GM21381 (cell line): ENCODE measurements at regions not wholly inside any gene's neighbourhood (a gene's known extent, or its start where the extent isn't known, plus 50 kb on each side); places are given as distances from the start of the nearest gene placed in this dataset.
"Not testable (repeated sequence)": the region's sequence is repeated elsewhere in the genome, so short reads cannot be mapped to it uniquely, and the experiment has no call there.

ENCODE experiments used
- ATAC-seq: cut with Tn5 transposase; IDR thresholded peaks from one replicate; pipeline ENCODE4 v1.9.1; 2021; ENCODE audit warnings: mild to moderate bottlenecking, moderate library complexity; ENCODE audit not compliant: unreplicated experiment

DNA sequence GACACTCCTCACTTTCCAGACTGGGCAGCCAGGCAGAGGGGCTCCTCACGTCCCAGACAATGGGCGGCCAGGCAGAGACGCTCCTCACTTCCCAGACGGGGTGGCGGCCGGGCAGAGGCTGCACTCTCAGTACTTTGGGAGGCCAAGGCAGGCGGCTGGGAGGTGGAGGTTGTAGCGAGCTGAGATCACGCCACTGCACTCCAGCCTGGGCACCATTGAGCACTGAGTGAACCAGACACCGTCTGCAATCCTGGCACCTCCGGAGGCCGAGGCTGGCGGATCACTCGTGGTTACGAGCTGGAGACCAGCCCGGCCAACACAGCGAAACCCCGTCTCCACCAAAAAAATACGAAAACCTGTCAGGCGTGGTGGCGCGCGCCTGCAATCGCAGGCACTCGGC is 134.1 kb upstream of the BOD1L1 start:
- ATAC-seq, result not testable (repeated sequence)

DNA sequence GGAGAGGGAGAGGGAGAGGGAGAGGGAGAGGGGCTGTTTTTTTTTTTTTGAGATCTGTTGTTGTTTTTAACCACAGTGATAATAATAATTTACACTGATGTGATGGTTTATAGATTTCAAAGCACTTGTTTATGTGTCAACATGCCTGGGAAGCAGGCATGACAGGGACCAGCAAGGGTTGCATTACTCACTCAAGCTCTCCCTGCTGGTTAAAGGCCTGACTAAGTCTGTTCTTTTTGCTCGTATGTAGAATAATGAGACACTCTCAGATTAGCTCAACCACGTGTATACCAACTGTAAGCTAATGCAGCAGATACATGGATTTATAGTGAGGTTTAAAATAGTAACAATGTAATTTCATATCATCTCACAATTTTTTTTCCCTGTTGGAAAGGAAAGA is 134.6 kb upstream of the BOD1L1 start:
- ATAC-seq, result no peak

DNA sequence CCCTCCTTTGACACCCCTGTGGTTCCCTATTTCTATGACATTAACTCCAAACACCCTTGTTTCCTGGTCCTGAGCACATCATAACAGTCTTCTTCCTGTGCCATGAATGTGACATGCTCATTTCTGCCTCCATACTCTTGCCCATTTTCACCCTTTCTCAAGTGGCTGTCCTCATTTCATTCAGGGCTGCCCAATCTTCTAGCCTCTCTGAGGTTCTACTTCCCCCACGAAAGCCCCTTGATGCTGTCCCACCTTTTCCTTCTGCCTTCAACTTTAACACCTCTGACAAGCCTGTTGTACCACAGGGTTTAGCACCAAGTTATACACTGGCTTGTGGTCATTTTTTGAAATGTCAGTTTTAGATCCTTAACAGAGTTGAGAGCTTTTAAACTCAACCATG is 136.2 kb upstream of the BOD1L1 start:
- ATAC-seq, result no peak

DNA sequence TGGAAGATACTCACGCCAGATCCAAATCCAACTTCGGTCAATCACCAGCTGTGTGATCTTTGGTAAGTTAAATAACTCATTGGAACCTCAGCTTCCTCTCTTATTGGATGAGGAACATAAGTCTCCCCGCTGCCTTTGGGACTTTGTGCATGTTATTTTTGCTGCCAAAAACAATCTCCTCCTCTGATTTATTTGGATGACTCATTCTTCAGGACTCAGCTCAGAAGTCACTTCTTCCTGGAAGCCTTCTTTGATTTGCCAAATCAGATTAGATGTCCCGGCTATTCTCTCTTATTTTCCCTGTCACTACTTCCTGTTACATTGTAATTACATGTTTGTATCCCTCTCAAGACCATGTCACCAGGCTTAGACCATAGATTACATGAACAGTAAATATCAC is 138.0 kb upstream of the BOD1L1 start:
- no peak for ATAC-seq

DNA sequence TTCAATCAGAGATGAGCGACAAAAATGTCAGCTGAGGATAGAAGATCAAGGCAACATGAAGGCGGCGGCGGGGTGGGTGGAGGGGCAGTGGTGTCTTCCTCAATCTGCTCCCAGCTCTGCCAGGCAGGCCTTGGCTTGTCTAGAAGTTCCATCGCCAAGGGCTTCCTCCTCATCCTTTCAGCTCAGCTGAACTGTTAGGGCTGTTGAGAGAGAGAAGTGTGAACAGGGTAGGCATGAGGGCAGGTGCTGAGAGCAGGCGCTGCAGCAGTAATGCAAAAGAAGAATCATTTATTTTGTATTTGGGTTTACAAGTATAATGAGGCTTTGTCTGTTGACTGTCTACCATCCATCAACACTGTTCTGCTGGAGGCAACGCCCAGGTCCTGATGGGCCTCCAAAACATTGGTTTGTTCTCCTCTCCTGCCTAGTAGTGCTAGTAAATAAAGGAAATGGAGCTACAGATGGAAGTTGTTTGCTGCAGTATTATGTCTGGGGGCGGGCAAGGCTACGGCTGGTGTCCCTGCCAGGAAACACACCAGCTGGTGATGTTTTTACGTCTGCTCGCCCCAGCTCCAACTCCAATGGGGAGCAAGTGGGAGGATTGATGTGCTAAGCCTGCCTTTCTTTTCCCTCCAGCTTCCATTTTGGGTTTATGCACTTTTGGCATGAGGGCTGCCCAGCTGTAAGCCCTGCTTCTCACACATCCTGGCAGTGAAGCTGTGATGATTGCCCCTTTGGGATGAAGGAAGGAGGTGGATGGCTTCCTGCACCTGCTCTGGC is 139.4 kb upstream of the BOD1L1 start:
- no peak for ATAC-seq

DNA sequence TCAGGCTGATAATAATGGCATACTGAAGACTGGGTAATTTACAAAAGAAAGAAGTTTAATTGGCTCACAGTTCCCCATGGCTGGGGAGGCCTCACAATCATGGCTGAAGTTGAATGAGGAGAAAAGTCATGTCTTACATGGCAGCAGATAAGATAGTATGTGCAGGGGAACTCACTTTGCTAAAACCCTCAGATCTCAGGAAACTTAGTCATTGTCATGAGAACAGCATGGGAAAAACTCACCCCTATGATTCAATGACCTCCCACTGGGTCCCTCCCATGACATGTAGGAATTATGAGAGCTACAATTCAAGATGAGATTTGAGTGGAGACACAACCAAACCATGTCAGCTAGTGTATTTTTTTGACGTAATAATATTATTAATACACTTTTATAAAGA is 149.8 kb upstream of the BOD1L1 start:
- ATAC-seq, result no peak

DNA sequence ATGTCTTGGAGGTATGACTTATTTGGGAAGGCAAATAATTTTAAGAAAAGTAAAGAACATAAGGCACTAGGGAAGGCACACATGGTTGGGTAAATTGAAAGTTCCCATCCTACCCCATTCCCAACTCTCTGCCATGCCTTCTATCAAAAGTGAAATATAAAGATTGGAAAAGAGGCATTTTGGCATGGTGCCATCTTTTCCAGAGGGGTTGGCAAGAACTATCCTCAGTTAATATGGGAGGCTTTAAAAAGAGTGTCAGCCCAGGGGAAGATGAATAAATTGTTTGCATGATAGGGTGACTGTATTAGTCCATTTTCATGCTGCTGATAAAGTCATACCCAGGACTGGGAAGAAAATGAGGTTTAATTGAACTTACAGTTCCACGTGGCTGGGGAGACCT is 150.8 kb upstream of the BOD1L1 start:
- ATAC-seq, result no peak

DNA sequence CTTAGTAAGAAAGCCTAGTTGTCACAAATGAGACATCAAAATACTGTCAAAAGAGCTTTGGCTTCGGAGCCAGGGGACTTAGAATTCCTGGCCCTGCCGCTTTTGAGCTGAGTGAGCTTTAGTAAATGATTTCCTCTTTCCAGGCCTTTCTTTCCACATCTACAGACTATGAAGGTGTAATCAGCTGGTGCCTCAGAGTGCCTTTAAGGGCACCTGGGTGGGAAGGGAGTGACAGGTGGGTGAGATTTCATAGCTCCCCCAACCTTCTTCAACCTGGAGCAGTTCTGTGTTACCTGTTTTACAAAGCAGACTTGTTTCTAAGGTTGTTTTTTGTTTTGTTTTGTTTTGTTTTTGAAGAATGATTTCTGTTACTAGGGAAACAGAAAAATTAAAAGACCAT is 154.7 kb upstream of the BOD1L1 start:
- no peak for ATAC-seq

DNA sequence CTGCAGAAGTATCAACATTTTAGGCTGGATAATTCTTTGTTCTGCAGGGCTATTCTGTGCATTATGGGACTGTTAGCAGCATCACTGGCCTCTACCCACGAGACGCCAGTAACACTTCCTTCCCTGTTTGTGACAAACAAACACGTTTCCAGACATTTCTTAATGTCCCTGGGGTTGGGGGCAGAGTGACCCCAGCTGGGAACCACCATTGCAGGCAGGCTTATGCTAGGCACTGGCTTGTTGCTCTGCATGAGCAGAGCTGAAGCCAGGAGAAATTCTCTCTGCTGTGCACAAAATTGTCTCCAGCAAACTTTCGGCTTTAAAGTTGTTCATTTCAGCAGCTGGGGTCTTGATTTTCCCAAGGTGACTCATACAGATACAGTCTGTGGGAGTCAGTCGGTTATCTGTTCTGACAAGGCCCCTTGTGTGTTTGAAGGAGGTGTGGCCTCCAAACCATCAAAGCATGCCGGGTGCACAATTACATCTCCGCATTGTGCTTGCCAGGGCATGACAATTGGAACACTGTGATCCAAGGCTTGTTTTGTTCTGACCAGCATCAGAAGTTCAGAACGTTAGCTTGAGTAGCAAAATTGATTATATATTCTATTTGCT is 156.4 kb upstream of the BOD1L1 start:
- no peak for ATAC-seq

DNA sequence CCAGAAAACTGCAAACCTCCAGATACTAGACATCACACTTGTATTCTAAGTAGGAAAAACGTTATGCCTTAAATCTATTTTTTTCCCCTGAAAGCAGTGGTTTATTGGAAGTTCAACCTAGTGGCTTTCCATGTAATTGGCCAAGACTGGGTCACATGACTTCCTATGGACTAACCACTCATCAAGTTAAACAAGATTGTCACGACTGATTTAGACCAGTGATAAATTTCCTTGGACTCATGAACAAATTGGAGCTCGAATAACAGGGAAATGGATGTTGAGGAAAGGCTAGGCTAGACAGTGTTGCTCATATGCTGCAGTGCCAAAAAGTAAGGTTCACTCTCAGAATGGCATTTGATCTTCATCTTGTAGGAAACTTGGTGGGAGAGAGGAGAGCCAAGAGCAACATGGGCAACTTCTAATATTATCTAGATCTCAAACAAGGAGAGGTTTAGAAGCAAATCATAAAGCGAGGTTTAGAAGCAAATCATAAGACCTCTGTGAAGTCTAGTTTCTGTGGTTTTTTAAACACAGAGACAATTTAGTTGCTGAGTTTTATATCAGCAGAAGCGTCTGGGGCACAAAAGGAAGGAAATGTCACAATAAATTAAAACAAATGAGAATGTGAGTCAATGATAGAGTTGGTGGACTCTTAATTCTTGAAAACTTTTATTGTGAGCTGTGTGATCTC is 165.6 kb upstream of the BOD1L1 start:
- no peak for ATAC-seq

DNA sequence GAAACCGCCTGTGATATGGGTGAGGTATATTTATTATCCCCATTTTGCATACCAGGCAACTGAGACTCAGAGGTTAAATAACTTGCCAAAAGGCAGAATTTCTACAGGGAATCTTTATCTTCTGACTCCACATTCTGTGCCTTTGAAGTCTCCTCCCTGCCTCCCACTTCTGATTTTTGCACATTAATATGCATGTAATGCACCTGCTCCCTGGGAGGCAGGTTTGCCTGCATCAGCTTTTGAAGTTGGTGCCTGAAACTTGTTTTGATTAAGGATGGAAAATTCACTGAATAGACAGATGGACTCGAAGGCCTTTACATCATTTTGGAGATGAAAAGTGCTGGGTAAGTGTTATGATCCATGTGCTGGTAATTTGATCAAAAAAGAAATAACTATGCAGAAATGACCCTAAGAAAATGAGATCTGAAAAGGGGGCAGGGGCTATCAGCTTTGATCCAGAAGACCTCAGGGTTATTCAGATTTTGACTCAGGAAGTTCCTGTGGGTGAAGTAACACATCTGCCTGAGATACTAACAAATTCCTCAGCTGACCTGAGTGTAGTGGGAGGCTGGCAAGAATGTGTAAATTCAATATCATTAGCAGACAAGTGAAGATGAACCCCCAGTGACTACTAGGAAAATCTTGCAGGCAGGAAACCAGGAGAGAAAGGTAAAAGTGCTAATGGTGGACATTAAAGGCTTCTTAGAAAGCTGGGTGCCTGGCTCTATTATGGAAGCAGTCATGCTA is 167.5 kb upstream of the BOD1L1 start:
- ATAC-seq, result no peak

DNA sequence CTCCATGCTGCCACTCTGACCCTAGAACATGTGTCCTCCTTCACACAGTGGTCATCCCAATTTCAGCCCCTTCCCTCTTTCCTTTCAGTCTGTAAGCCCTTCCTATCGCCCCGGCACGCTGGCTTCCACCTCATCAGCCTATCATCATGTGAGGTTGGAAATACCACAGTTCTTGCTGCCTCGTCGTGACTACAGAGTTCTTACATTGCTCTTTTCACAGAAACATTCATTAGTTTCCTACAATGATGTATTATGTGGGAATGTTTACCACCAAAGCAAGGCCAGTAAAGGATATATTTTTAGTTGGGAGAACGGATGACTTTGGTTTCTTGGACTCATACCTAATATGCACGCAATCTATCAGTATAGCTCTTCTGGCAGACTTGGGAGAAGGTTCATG is 169.5 kb upstream of the BOD1L1 start:
- no peak for ATAC-seq

DNA sequence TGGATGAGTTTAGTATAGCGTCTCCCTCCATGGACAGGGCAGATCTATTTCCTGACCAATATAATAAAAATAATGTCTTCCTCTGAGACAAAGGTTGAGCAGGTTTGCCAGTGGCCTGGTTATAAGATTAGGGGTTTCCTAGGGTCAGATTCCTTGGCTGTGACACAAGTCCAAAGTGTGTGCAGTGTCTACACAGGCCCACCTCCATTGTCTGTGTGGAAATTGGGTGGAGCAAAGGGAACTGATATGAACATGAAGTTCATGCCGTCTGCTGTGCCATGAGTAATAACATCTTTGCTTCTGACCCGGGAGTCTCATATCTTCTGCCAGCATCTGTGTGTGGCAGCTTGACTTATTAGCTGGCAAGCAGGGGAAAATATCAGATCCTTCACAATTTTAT is 187.7 kb upstream of the BOD1L1 start:
- no peak for ATAC-seq

DNA sequence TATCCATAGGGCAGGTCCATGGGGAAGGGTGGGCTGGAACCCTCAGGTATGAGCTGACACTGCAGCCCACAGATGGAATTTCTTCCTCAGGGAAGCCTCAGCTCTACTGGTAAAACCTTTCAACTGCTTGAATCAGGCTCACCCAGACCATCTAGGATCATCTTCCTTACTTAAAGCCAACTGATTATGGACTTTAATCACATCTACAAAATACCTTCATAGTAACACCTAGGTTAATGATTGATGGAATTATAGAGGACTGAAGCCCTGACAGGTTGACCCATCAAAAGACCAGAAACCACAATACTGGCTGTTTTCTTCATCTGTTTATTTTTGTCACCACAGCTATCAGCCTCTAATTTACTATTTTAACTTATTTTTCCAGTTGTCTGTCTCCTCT is 188.9 kb upstream of the BOD1L1 start:
- no peak for ATAC-seq

DNA sequence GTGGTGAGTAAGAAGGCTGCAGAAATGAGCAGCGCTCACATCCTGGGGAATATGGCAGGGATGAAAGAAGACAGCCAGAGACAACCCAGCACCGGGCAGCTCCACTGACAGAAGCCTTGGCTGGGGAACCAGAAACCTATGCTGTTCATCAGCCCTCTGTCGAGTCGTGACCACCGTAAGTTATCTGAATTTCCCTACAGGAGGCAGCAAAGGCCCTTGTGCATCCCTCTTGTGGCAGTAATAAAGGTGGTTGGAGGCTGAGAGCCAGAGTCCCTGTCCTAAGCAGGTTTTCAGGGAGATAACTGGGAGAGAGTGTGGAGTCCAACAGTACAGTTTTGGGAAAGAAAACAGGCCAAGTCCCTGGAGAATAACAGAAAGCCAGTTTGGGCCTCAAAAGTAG is 194.0 kb upstream of the BOD1L1 start:
- ATAC-seq, result no peak

DNA sequence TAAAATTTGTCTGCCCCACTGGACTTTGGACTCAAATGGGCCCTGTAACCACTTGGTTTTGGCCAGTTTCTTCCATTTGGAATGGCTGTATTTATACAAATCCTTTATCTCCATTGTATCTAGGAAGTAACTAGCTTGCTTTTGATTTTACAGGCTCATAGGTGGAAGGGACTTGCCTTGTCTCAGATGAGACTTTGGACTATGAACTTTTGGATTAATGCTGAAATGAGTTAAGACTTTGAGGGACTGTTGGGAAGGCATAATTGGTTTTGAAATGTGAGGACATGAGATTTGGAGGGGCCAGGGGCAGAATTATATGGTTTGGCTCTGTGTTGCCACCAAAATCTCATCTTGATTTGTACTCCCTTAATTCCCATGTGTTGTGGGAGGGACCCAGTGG is 198.3 kb upstream of the BOD1L1 start:
- ATAC-seq, result not testable (repeated sequence)

DNA sequence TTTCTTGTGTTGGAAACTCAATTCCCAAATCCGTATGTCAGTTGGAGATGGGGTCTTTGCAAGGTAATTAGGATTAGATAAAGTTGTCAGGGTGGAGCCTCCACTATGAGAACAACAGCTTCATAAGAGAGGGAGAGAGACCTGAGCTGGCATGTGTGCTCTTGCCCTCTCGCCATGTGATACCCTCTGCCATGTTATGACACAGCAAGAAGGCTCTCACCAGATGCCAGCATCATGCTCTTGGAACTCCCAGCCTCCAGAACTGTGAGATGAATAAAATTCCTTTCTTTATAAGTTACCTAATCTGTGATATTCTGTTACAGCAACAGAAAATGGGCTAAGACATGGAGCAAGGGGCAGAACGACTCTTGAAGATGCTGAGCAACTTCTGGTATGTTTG is 201.9 kb upstream of the BOD1L1 start:
- ATAC-seq, result no peak

DNA sequence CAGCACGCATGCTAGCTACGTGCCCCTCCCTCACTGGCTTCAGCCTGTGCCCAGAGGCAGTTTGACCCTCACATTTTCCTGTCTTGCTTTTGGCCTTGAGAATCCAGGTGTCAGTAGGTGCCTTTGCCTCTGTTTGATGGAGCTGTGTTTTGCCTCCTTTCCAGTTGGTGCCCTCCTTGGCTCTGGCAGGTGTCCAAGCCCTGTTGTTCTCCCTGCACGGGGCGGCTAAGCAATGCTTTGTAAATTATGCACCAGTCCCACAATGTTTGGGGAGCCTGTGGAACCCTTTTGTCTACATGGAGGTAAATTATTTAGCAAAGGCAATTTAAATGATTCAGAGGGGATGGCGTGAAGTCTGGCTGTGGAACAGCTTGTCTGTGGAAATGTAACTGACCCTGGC is 202.9 kb upstream of the BOD1L1 start:
- ATAC-seq, result no peak

DNA sequence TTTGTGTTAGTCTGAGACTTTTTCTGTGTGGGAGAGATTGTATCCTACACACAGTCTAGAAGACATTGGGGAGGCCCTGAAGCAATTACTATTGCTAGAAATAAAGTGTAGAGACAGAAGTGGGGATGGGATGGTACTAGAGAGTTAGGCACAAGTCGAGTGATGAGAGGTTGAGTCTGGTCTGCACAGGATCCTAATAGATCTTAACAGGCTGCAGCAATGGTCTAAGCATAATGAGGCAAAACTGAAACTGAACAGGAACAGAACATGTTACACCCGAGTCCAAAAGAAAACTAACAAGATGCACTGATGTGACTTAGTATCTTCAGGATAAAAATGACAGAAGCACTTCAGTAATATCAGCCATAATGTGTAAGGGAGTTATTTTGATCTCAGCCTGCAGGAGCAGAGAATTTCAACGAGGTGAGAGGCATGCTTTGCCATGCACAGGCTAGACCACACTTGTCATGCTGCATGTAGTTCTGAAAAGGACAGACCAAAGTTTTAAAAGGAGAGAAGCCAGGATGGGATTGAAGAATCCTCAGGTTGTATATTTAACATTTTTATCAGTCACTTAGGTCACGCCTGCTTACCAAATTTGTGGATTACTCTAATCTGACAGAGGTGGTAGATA is 205.8 kb upstream of the BOD1L1 start:
- no peak for ATAC-seq

DNA sequence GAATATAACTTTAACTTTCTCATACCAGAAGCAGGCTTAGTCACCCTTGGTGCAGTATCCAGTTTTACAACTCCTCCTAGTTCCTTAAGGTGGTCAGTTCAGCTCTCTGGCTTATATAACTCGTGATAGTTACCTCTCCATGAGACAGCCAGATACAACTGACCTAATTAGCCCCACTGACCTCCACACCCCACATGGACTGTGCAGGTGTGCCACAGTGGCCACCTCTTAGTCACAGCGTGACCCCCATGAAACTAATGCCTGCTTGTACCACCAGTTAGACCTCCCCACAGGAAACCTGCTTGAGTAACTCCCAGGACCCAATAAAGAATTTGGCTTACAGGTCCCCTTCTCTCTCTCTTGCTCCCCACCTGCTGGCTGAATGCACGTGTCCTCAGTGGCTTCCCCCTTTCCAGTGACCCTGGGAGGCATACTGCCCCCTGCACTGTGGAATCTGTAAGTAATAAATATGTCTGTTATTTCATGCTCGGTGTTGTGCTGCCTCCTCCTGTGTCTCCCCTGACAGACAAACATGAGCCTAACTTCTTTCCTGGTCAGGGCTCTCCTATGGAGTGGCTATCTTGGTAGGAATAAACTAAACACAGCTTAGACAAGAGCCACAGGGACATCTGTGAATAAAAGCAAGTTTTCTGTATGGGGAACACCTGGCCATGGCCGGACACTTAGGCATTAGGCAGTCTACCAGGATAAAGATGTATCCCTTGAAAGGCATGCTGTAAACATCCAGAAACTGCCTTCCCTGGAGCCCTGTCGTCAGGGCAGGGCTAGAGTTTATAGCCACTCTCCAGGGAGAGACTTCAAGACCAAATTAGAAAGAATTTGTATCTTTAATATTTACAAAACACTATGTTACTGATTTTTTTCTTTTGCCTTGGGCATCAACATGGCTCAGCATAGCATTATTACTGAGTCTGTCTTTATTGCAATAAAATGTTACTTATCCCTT is 209.7 kb upstream of the BOD1L1 start:
- ATAC-seq, result no peak
